ENCODE measurements at regions not wholly inside any gene's neighbourhood (a gene's known extent, or its start where the extent isn't known, plus 50 kb on each side); places are given as distances from the start of the nearest gene placed in this dataset.
A peak's percentile ranks its signal among the peaks of the same experiment; 100 is the strongest.

- no peak overlapping the region for H2BK15ac ChIP-seq (ENCODE audit: low read depth, low read length)
- no peaks in the 10 kb centered on the region for H3K9me3 ChIP-seq (ENCODE audit: control insufficient read depth, low read depth, low read length)
- H3K9ac ChIP-seq (ENCODE audit: extremely low read depth, insufficient read length, low read length): no peak overlapping the region
- no peaks in the 10 kb centered on the region for H3K79me2 ChIP-seq (ENCODE audit: insufficient read depth, low read length)
- H3K4me1 ChIP-seq (ENCODE audit: insufficient read depth, low read length): no peaks in the 10 kb centered on the region
- no peak overlapping the region for H3K4me2 ChIP-seq (ENCODE audit: insufficient read depth, insufficient read length, low read length)
- peak; percentile 25 for DNase-seq
- no CpG with 5 or more reads among the region's 12 CpGs for WGBS (ENCODE audit: extremely low coverage, insufficient read length, low lambda C conversion rate)
- Mint-ChIP-seq H3K9me3 (no peaks in the 10 kb centered on the region; a peak in 1 of 5 replicates), H3K36me3 (ENCODE audit: insufficient read depth in 1 of 3, low read depth in 3 of 3) (no peaks in the 10 kb centered on the region), H3K4me3 (no peak overlapping the region), H3K27ac (no peak overlapping the region), H3K4me1 (peaks cover 0 to 2% of the 10 kb centered on the region in 2 experiments; a peak in 1 of 4 replicates), H3K27me3 (ENCODE audit: low read depth) (peaks cover 12% of the 10 kb centered on the region)
- H3T11ph ChIP-seq (ENCODE audit: low read length): no peak overlapping the region
- H2AFZ ChIP-seq (ENCODE audit: low read length): no peak overlapping the region
- no peak overlapping the region for H2AK5ac ChIP-seq (ENCODE audit: insufficient read length, low read length)
- TF ChIP-seq, protein P1, sequence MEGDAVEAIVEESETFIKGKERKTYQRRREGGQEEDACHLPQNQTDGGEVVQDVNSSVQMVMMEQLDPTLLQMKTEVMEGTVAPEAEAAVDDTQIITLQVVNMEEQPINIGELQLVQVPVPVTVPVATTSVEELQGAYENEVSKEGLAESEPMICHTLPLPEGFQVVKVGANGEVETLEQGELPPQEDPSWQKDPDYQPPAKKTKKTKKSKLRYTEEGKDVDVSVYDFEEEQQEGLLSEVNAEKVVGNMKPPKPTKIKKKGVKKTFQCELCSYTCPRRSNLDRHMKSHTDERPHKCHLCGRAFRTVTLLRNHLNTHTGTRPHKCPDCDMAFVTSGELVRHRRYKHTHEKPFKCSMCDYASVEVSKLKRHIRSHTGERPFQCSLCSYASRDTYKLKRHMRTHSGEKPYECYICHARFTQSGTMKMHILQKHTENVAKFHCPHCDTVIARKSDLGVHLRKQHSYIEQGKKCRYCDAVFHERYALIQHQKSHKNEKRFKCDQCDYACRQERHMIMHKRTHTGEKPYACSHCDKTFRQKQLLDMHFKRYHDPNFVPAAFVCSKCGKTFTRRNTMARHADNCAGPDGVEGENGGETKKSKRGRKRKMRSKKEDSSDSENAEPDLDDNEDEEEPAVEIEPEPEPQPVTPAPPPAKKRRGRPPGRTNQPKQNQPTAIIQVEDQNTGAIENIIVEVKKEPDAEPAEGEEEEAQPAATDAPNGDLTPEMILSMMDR (conservative IDR thresholded peaks at IDR 0.05): no peak
- H2BK120ac ChIP-seq (ENCODE audit: low read depth, low read length, poor library complexity, severe bottlenecking): no peak overlapping the region
- no peak overlapping the region for H2BK12ac ChIP-seq (ENCODE audit: insufficient read length, low read depth, low read length)
- no peak overlapping the region for H3K56ac ChIP-seq (ENCODE audit: insufficient read length, low read depth, low read length)
- H4K5ac ChIP-seq (ENCODE audit: insufficient read length, low read depth, low read length): no peak overlapping the region
- no peaks in the 10 kb centered on the region for H3K27me3 ChIP-seq (ENCODE audit: insufficient read depth, low read length)
- H4K91ac ChIP-seq (ENCODE audit: insufficient read length, low read depth, low read length): no peak overlapping the region
- H4K8ac ChIP-seq (replicated peaks; ENCODE audit: insufficient read length, low read depth, low read length): no peak overlapping the region
- H3K23ac ChIP-seq (ENCODE audit: insufficient read length, low read depth, low read length): no peak overlapping the region
- H3K23me2 ChIP-seq (ENCODE audit: insufficient read length, low read depth, low read length, poor library complexity, severe bottlenecking): no peaks in the 10 kb centered on the region
- H3K27ac ChIP-seq (ENCODE audit: insufficient read length, low read depth, low read length): no peak overlapping the region
- no peak overlapping the region for H3K4ac ChIP-seq (ENCODE audit: low read depth, low read length)
- no peaks in the 10 kb centered on the region for H3K79me1 ChIP-seq (ENCODE audit: insufficient read depth, low read depth, low read length, poor library complexity, severe bottlenecking)
- no peaks in the 10 kb centered on the region for H4K20me1 ChIP-seq (ENCODE audit: control insufficient read depth, insufficient read depth, insufficient read length)
- H2BK20ac ChIP-seq (ENCODE audit: low read depth, low read length, poor library complexity, severe bottlenecking): no peak overlapping the region
- no peak overlapping the region for H3K14ac ChIP-seq (ENCODE audit: insufficient read depth, low read length)
- no peak overlapping the region for H3K18ac ChIP-seq (ENCODE audit: insufficient read length, low read depth, low read length)
- H2BK5ac ChIP-seq (ENCODE audit: insufficient read length, low read length): no peak overlapping the region
Observed at GRCh38 chr3:194995922-194996321, 275.0 kb downstream of the XXYLT1 start.
